Sigmoid colon (tissue), 6 donors: ENCODE measurements at regions not wholly inside any gene's neighbourhood (a gene's known extent, or its start where the extent isn't known, plus 50 kb on each side); places are given as distances from the start of the nearest gene placed in this dataset.

Experiments
- DNase-seq: peaks from one replicate; pipeline ENCODE4 v3.0.0-alpha.2; 2019
- H3K27ac ChIP-seq, 4 donors: fragments of 200-600 bp; sonication (generic); one replicate each; pipeline ENCODE4 v1.5.1; 2016 to 2019; ENCODE audit warnings: mild to moderate bottlenecking in 1 of 4
- H3K27me3 ChIP-seq, 3 donors: fragments of 200-600 bp; sonication (generic); one replicate each; pipeline ENCODE4 v1.5.1; 2019; ENCODE audit warnings: mild to moderate bottlenecking in 1 of 3
- H3K36me3 ChIP-seq, 4 donors: fragments of 200-600 bp; sonication (generic); one replicate each; pipeline ENCODE4 v1.5.1; 2016 to 2019
- H3K4me1 ChIP-seq, 4 donors: fragments of 200-600 bp; sonication (generic); one replicate each; pipeline ENCODE4 v1.5.1; 2017 to 2019
- H3K4me3 ChIP-seq, 4 donors: fragments of 200-600 bp; sonication (generic); one replicate each; pipeline ENCODE4 v1.5.1; 2017 to 2019; ENCODE audit warnings: mild to moderate bottlenecking in 2 of 4, moderate library complexity in 1 of 4
- H3K9me3 ChIP-seq, 4 donors: fragments of 200-600 bp in 3 of 4; sonication (generic) in 3 of 4; one replicate each; pipeline versions ENCODE4 v1.5.1 to v1.6.1; 2013 to 2019
- CTCF ChIP-seq, 4 experiments: fragments of 450-650 bp in 3 of 4; fragments of 200-600 bp in 1 of 4; IDR thresholded peaks; one replicate each; pipeline ENCODE4 v1.5.1; 2016 to 2019; ENCODE audit warnings: antibody characterized with exemption in 4 of 4, mild to moderate bottlenecking in 3 of 4, moderate library complexity in 2 of 4
- EP300 ChIP-seq, 4 donors: sonication (generic); formaldehyde crosslinking; IDR thresholded peaks; one replicate each; pipeline ENCODE4 v1.6.1; 2017; ENCODE audit warnings: antibody characterized with exemption in 4 of 4
- POLR2A ChIP-seq, 2 donors: fragments of 450-650 bp; IDR thresholded peaks; one replicate each; pipeline ENCODE4 v1.6.1; 2016; ENCODE audit warnings: antibody characterized with exemption in 2 of 2, mild to moderate bottlenecking in 2 of 2, moderate library complexity in 2 of 2
- POLR2AphosphoS5 ChIP-seq, 4 donors: sonication (generic); formaldehyde crosslinking; IDR thresholded peaks; one replicate each; pipeline ENCODE4 v1.6.1; 2017; ENCODE audit warnings: antibody characterized with exemption in 4 of 4
- WGBS, 2 donors: extraction: QIAGEN DNeasy Blood & Tissue Kit; methylation state at CpG; one replicate each; pipeline ENCODE4 v1.1.7; 2013; 5-methylcytosine and 5-hydroxymethylcytosine counted together
- intact Hi-C: fragments of 100-400 bp; cut with DNase I; formaldehyde crosslinking; loops from one replicate; pipeline ENCODE4 v1.15.1; 2023
- donor health status: healthy with polysubstance abuse.
- donor health status: healthy.

- no peak for DNase-seq
- no peak overlapping the region for H3K4me3 ChIP-seq
- H3K9me3 ChIP-seq = peaks cover 0 to 2% (median 0%) of the 10 kb centered on the region in 4 donors
- no peaks in the 10 kb centered on the region for H3K27me3 ChIP-seq
- TF ChIP-seq POLR2AphosphoS5 (IDR thresholded peaks at IDR 0.05) (no peak), EP300 (IDR thresholded peaks at IDR 0.05) (no peak), POLR2A (IDR thresholded peaks at IDR 0.05) (no peak), CTCF (IDR thresholded peaks at IDR 0.05) (no peak)
- intact Hi-C loops = no loop called here
- 92 to 95% methylated on average over 3 of the region's 3 CpGs for WGBS, 2 donors
- H3K27ac ChIP-seq = no peak overlapping the region
- H3K4me1 ChIP-seq = no peaks in the 10 kb centered on the region
- H3K36me3 ChIP-seq = no peaks in the 10 kb centered on the region
Observed at GRCh38 chr3:69496856-69497255, 111.0 kb upstream of the FRMD4B start.

- Histone ChIP-seq H3K36me3 (no peaks in the 10 kb centered on the region), H3K27ac (no peak overlapping the region), H3K9me3 (peaks cover 0 to 2% (median 0%) of the 10 kb centered on the region in 4 donors), H3K4me1 (no peaks in the 10 kb centered on the region), H3K4me3 (no peak overlapping the region), H3K27me3 (no peaks in the 10 kb centered on the region)
- intact Hi-C loops = no loop called here
- WGBS, 2 donors = 55 to 59% methylated on average over 3 of the region's 3 CpGs
- no peak for TF ChIP-seq POLR2A (IDR thresholded peaks at IDR 0.05)
- TF ChIP-seq POLR2AphosphoS5 (IDR thresholded peaks at IDR 0.05) = no peak
- TF ChIP-seq CTCF (IDR thresholded peaks at IDR 0.05) = no peak
- no peak for TF ChIP-seq EP300 (IDR thresholded peaks at IDR 0.05)
- no peak for DNase-seq
Observed at GRCh38 chr3:69494185-69494584, 108.3 kb upstream of the FRMD4B start.

- no peak for DNase-seq
- no peaks in the 10 kb centered on the region for H3K4me1 ChIP-seq
- H3K4me3 ChIP-seq = no peak overlapping the region
- H3K27ac ChIP-seq = no peak overlapping the region
- no peaks in the 10 kb centered on the region for H3K27me3 ChIP-seq
- H3K36me3 ChIP-seq = no peaks in the 10 kb centered on the region
- no peak for TF ChIP-seq POLR2A (IDR thresholded peaks at IDR 0.05)
- no peak for TF ChIP-seq CTCF (IDR thresholded peaks at IDR 0.05)
- no peak for TF ChIP-seq POLR2AphosphoS5 (IDR thresholded peaks at IDR 0.05)
- TF ChIP-seq EP300 (IDR thresholded peaks at IDR 0.05) = no peak
- intact Hi-C loops = no loop called here
- 91 to 94% methylated on average over 3 of the region's 3 CpGs for WGBS, 2 donors
- H3K9me3 ChIP-seq = peaks cover 0 to 2% (median 0%) of the 10 kb centered on the region in 4 donors
Observed at GRCh38 chr3:69493157-69493556, 107.3 kb upstream of the FRMD4B start.

GRCh38 chr3:69491975-69492374 lies 106.1 kb upstream of the FRMD4B start:
- no peak for TF ChIP-seq POLR2A (IDR thresholded peaks at IDR 0.05)
- Histone ChIP-seq H3K9me3 (peaks cover 0 to 1% (median 0%) of the 10 kb centered on the region in 4 donors), H3K36me3 (no peaks in the 10 kb centered on the region), H3K27me3 (no peaks in the 10 kb centered on the region), H3K4me1 (no peaks in the 10 kb centered on the region), H3K27ac (no peak overlapping the region), H3K4me3 (no peak overlapping the region)
- intact Hi-C loops = no loop called here
- WGBS, 2 donors = 86 to 90% methylated on average over 6 of the region's 6 CpGs
- DNase-seq = no peak

GRCh38 chr3:69490971-69491370 lies 105.1 kb upstream of the FRMD4B start:
- no peaks in the 10 kb centered on the region for H3K36me3 ChIP-seq
- H3K4me3 ChIP-seq = no peak overlapping the region
- no peak for DNase-seq
- H3K27me3 ChIP-seq = no peaks in the 10 kb centered on the region
- TF ChIP-seq POLR2A (IDR thresholded peaks at IDR 0.05) = no peak
- no peak for TF ChIP-seq CTCF (IDR thresholded peaks at IDR 0.05)
- no peak for TF ChIP-seq EP300 (IDR thresholded peaks at IDR 0.05)
- TF ChIP-seq POLR2AphosphoS5 (IDR thresholded peaks at IDR 0.05) = no peak
- H3K4me1 ChIP-seq = no peaks in the 10 kb centered on the region
- WGBS, 2 donors = 72 to 75% methylated on average over 5 of the region's 5 CpGs
- intact Hi-C loops = no loop called here
- no peak overlapping the region for H3K27ac ChIP-seq
- no peaks in the 10 kb centered on the region for H3K9me3 ChIP-seq
